ENCODE measurements at regions not wholly inside any gene's neighbourhood (a gene's known extent, or its start where the extent isn't known, plus 50 kb on each side); places are given as distances from the start of the nearest gene placed in this dataset.

DNA sequence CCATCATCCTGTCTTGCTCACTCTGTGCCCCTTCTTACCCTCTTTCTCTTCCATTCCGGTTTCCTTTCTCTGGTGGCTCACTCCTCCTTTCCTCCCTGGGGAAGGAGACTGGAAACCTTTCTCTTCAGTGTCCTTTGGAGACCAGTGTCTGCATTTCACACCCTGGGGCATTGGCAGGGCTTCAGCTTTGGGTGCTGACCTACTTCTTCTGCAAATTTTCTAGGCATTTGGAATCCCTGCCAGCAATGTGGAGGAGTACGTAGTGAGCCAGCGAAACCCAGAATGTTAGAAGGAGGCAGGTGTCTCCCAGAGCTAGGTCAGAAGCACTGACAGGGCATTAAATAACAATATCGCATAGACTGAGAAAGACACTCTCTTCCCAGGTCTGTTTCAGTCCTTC, 122.2 kb downstream of the SLC28A3 start:
- no peak for DNase-seq
- H3K36me3 ChIP-seq, result no peaks in the 10 kb centered on the region
- no peak overlapping the region for H3K27ac ChIP-seq
- H3K9me3 ChIP-seq, result peaks cover 0 to 6% (median 0%) of the 10 kb centered on the region in 3 donors
- intact Hi-C loops (cut with DNase I; ENCODE audit: low total_unique reads), result no loop called here
- no peaks in the 10 kb centered on the region for H3K27me3 ChIP-seq
- TF ChIP-seq, protein P1, sequence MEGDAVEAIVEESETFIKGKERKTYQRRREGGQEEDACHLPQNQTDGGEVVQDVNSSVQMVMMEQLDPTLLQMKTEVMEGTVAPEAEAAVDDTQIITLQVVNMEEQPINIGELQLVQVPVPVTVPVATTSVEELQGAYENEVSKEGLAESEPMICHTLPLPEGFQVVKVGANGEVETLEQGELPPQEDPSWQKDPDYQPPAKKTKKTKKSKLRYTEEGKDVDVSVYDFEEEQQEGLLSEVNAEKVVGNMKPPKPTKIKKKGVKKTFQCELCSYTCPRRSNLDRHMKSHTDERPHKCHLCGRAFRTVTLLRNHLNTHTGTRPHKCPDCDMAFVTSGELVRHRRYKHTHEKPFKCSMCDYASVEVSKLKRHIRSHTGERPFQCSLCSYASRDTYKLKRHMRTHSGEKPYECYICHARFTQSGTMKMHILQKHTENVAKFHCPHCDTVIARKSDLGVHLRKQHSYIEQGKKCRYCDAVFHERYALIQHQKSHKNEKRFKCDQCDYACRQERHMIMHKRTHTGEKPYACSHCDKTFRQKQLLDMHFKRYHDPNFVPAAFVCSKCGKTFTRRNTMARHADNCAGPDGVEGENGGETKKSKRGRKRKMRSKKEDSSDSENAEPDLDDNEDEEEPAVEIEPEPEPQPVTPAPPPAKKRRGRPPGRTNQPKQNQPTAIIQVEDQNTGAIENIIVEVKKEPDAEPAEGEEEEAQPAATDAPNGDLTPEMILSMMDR (IDR thresholded peaks at IDR 0.05), result no peak
- H3K4me3 ChIP-seq, result no peak overlapping the region
- no peaks in the 10 kb centered on the region for H3K4me1 ChIP-seq

DNA sequence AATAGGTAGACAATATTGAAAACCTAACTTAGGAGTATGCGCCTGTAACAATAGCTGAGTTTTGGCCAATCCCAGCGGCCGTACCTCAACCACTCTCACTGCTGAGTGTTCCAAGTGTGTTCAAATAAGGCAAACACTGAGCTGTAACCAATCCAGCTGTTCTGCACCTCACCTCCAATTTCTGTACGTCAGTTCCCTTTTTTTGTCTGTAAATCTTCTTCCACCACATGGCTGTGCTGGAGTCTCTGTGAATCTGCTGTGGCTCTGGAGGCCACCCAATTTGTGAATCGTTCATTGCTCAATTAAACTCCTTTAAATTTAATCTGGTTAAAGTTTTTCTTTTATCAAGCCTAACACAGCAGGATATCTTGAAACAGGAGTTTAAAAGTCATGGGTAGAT, 116.3 kb downstream of the SLC28A3 start:
- Histone ChIP-seq H3K4me3 (no peak overlapping the region), H3K27me3 (no peaks in the 10 kb centered on the region), H3K4me1 (no peaks in the 10 kb centered on the region), H3K36me3 (no peaks in the 10 kb centered on the region), H3K27ac (no peak overlapping the region), H3K9me3 (peaks cover 0 to 6% (median 0%) of the 10 kb centered on the region in 3 donors)
- no peak for DNase-seq
- TF ChIP-seq, protein P1 (IDR thresholded peaks at IDR 0.05), result no peak
- intact Hi-C loops (cut with DNase I; ENCODE audit: low total_unique reads), result no loop called here
